OCI-LY1 (cell line): ENCODE measurements at regions not wholly inside any gene's neighbourhood (a gene's known extent, or its start where the extent isn't known, plus 50 kb on each side); places are given as distances from the start of the nearest gene placed in this dataset.
"Not testable (repeated sequence)": the region's sequence is repeated elsewhere in the genome, so short reads cannot be mapped to it uniquely, and the experiment has no call there.

Source experiments
- H2AFZ ChIP-seq: fragments of 200-600 bp; sonication (generic), shearing (Covaris generic); 2 replicates; pipeline ENCODE4 v1.6.0; 2014; ENCODE audit warnings: antibody characterized with exemption, mild to moderate bottlenecking, low read length
- H3F3A ChIP-seq: fragments of 200-600 bp; sonication (generic), shearing (Covaris generic); 2 replicates; pipeline ENCODE4 v1.6.0; 2014; ENCODE audit warnings: mild to moderate bottlenecking, antibody characterized with exemption, low read length, moderate library complexity; ENCODE audit not compliant: insufficient read depth
- H3K27ac ChIP-seq: fragments of 200-600 bp; sonication (generic); 2 replicates; pipeline ENCODE4 v1.5.1; 2014; ENCODE audit warnings: low read length, mixed run types, mild to moderate bottlenecking, low read depth; ENCODE audit not compliant: poor library complexity, severe bottlenecking
- H3K27me3 ChIP-seq: fragments of 200-600 bp; sonication (generic); 2 replicates; pipeline ENCODE4 v1.6.0; 2014; ENCODE audit warnings: antibody characterized with exemption, mild to moderate bottlenecking, low read length, moderate library complexity; ENCODE audit not compliant: insufficient read depth
- H3K36me3 ChIP-seq: fragments of 200-600 bp; sonication (generic); 2 replicates; pipeline ENCODE4 v1.6.1; 2014; ENCODE audit warnings: mild to moderate bottlenecking, antibody characterized with exemption, low read length, moderate library complexity, mixed read lengths; ENCODE audit not compliant: insufficient read depth
- H3K4me1 ChIP-seq: fragments of 200-600 bp; sonication (generic); 2 replicates; pipeline ENCODE4 v1.5.1; 2014; ENCODE audit warnings: mild to moderate bottlenecking, low read length, moderate library complexity; ENCODE audit not compliant: insufficient read depth, severe bottlenecking
- H3K4me2 ChIP-seq: fragments of 200-600 bp; sonication (generic), shearing (Covaris generic); 2 replicates; pipeline ENCODE4 v1.6.1; 2014; ENCODE audit warnings: low read length
- H3K4me3 ChIP-seq: fragments of 200-600 bp; sonication (generic); 2 replicates; pipeline ENCODE4 v1.5.1; 2014; ENCODE audit warnings: low read length, low read depth, mild to moderate bottlenecking, mixed read lengths; ENCODE audit not compliant: poor library complexity, severe bottlenecking
- H3K79me2 ChIP-seq: fragments of 200-600 bp; shearing (Covaris generic); 2 replicates; pipeline ENCODE4 v1.6.1; 2016; ENCODE audit warnings: mixed run types, low read length, mixed read lengths; ENCODE audit not compliant: insufficient read depth
- H3K9ac ChIP-seq: fragments of 200-600 bp; sonication (generic), shearing (Covaris generic); 2 replicates; pipeline ENCODE4 v1.6.1; 2014; ENCODE audit warnings: mild to moderate bottlenecking, low read length, mixed read lengths
- H3K9me2 ChIP-seq: fragments of 200-600 bp; sonication (generic), shearing (Covaris generic); 2 replicates; pipeline ENCODE4 v1.6.1; 2014; ENCODE audit warnings: low read depth, mild to moderate bottlenecking, low read length, mixed read lengths
- H3K9me3 ChIP-seq: fragments of 200-600 bp; shearing (Covaris generic); 2 replicates; pipeline ENCODE4 v1.6.1; 2014; ENCODE audit warnings: low read length, mixed read lengths
- H4K20me1 ChIP-seq: fragments of 200-600 bp; sonication (generic), shearing (Covaris generic); 2 replicates; pipeline ENCODE4 v1.6.0; 2016; ENCODE audit warnings: mild to moderate bottlenecking, low read length; ENCODE audit not compliant: insufficient read depth
- CTCF ChIP-seq: fragments of 200-600 bp; sonication (generic), shearing (Covaris generic); IDR thresholded peaks from 2 replicates; pipeline ENCODE4 v1.5.1; 2017; ENCODE audit warnings: mild to moderate bottlenecking, antibody characterized with exemption, low read length, moderate library complexity, mixed read lengths
- EZH2 ChIP-seq: fragments of 200-600 bp; sonication (generic), shearing (Covaris generic); IDR thresholded peaks from 2 replicates; pipeline ENCODE4 v1.8.0; 2017; ENCODE audit warnings: borderline replicate concordance, mixed run types, mild to moderate bottlenecking, antibody characterized with exemption, low read length, moderate library complexity, mixed read lengths

DNA sequence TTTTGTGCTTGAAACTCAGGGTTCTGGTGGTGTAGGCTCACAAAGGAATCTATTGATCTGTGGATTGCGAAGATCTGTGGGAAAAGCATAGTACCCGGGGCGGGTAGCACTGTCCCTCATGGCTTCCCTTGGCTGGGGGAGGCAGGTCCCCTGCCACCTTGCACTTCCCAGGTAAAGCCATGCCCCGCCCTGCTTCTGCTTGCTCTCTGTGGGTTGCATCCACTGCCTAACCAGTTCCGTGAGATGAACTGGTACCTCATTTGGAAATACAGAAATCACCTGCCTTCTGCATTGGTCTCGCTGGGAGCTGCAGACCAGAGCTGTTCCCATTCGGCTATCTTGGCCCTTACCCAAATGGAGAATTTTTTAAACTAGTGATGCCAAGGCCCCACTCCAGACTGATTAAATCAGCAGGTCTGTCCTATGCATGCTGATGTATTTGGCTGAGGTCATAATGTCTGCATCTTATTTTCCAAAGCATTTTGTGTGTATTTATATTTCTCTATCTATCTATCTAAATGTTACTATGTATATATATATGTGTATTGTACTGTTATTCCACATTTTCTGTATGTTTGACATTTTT, 65.5 kb upstream of the SLC7A14 start:
- no peak overlapping the region for H3K27ac ChIP-seq
- H3K9me2 ChIP-seq: no peaks in the 10 kb centered on the region
- H2AFZ ChIP-seq: no peak overlapping the region
- TF ChIP-seq CTCF: no peak
- TF ChIP-seq EZH2: no peak
- H4K20me1 ChIP-seq: no peaks in the 10 kb centered on the region
- no peaks in the 10 kb centered on the region for H3K27me3 ChIP-seq
- no peaks in the 10 kb centered on the region for H3K79me2 ChIP-seq
- no peaks in the 10 kb centered on the region for H3K9me3 ChIP-seq
- H3K9ac ChIP-seq: no peak overlapping the region
- no peak overlapping the region for H3K4me3 ChIP-seq
- H3K4me1 ChIP-seq: no peaks in the 10 kb centered on the region
- no peak overlapping the region for H3K4me2 ChIP-seq
- no peaks in the 10 kb centered on the region for H3K36me3 ChIP-seq
- H3F3A ChIP-seq: no peaks in the 10 kb centered on the region

GRCh38 chr3:170650557-170650956, 64.7 kb upstream of the SLC7A14 start:
- not testable (repeated sequence) for H3K9ac ChIP-seq, H3K9me2 ChIP-seq, H3K79me2 ChIP-seq, H3K4me3 ChIP-seq, H3K36me3 ChIP-seq, H3K27me3 ChIP-seq, H4K20me1 ChIP-seq, H3K4me1 ChIP-seq, H2AFZ ChIP-seq, H3K27ac ChIP-seq, H3F3A ChIP-seq, H3K9me3 ChIP-seq, H3K4me2 ChIP-seq

DNA sequence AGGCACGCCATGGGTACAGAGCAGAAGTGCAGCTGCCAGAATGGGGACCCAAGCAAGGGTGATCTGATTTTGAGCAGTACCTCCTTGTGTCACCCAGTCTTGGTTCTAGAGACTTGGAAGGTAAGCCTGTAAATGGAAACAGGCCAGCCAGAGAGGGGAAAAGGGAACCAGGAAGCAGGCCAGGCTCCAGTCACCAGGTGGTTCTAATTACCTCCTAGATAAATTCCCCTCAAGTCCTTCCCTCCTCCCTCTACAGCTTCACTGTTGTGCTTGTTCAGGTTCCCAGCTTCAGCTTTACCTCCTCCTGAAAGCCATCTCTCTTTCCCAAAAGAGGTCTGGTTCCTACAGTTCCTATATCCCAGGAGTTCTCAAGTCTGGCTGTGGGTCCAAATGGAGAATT, 58.8 kb upstream of the SLC7A14 start:
- Histone ChIP-seq H2AFZ (no peak overlapping the region), H3K4me3 (no peak overlapping the region), H3K9ac (no peak overlapping the region), H3K9me3 (no peaks in the 10 kb centered on the region), H3K9me2 (no peaks in the 10 kb centered on the region), H3F3A (no peaks in the 10 kb centered on the region), H3K27me3 (no peaks in the 10 kb centered on the region; the same call in 1 of the 2 replicates), H3K27ac (no peak overlapping the region), H3K4me2 (no peak overlapping the region), H3K36me3 (no peaks in the 10 kb centered on the region), H3K79me2 (no peaks in the 10 kb centered on the region), H3K4me1 (no peaks in the 10 kb centered on the region), H4K20me1 (no peaks in the 10 kb centered on the region)
- TF ChIP-seq CTCF (no peak), EZH2 (no peak)

DNA sequence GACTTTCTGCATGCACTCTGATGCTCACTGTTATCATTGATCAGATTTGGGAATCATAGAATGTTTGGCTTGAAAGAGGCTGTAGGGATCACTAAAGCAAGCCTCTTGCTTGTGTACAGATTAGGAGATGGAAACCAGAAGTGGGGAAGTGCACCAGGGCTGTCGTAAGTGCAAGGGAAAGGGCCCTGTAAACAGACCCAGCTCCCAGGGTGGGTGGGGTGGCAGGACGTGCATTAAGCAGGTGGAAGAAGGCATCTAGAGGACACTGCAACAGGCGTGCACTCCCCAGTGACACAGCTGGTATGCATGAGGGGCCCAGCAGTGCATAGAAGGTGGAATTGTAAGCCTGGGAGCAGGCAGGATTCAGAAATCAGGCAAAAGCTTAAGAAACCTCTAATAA, 58.0 kb upstream of the SLC7A14 start:
- TF ChIP-seq EZH2 (no peak), CTCF (no peak)

More for the DNA sequence above, 58.0 kb upstream of the SLC7A14 start:
- Histone ChIP-seq H3K79me2 (no peaks in the 10 kb centered on the region), H3K4me2 (no peak overlapping the region), H4K20me1 (no peaks in the 10 kb centered on the region), H3K9ac (no peak overlapping the region), H2AFZ (no peak overlapping the region), H3K4me1 (no peaks in the 10 kb centered on the region), H3K27me3 (no peaks in the 10 kb centered on the region; the same call in 1 of the 2 replicates), H3K4me3 (no peak overlapping the region), H3K9me2 (no peaks in the 10 kb centered on the region), H3K36me3 (no peaks in the 10 kb centered on the region), H3F3A (no peaks in the 10 kb centered on the region), H3K27ac (no peak overlapping the region), H3K9me3 (no peaks in the 10 kb centered on the region)
